Tibial nerve (tissue), 4 donors: ENCODE measurements at regions not wholly inside any gene's neighbourhood (a gene's known extent, or its start where the extent isn't known, plus 50 kb on each side); places are given as distances from the start of the nearest gene placed in this dataset.

Experiments used
- EP300 ChIP-seq, 2 donors: sonication (generic); formaldehyde crosslinking; IDR thresholded peaks; one replicate each; pipeline ENCODE4 v1.6.1; 2017; ENCODE audit warnings: antibody characterized with exemption in 2 of 2, mild to moderate bottlenecking in 1 of 2
- POLR2A ChIP-seq, 2 donors: fragments of 450-650 bp; IDR thresholded peaks; one replicate each; pipeline ENCODE4 v1.6.1; 2017; ENCODE audit warnings: antibody characterized with exemption in 2 of 2, mild to moderate bottlenecking in 2 of 2, moderate library complexity in 2 of 2
- TF ChIP-seq, protein P1 (sequence below), 5 experiments: fragments of 200-600 bp in 3 of 5; fragments of 450-650 bp in 2 of 5; sonication (generic) in 3 of 5; IDR thresholded peaks; one replicate each; pipeline ENCODE4 v1.5.1; 2016 to 2019; ENCODE audit warnings: antibody characterized with exemption in 5 of 5, mild to moderate bottlenecking in 3 of 5, moderate library complexity in 2 of 5

DNA sequence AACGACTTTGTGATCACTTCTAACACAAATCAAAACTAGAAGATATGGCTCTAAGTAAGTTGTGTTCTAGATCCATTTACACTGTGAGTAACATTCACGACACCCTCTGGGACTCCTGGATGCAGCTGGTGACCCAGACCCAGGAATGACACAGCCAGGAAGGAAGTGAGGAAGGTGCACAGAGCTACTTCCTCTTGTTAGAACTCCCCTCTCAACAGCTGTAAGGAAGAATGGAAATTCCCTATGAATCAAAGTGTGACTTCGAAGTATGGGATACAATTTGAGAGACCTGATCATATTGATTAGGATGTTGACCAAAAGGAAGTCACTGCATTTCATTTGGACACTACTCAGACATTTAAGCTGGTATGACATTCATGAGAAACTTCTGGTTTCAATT lies 185.3 kb downstream of the NRIP1 start:
- TF ChIP-seq, protein P1, sequence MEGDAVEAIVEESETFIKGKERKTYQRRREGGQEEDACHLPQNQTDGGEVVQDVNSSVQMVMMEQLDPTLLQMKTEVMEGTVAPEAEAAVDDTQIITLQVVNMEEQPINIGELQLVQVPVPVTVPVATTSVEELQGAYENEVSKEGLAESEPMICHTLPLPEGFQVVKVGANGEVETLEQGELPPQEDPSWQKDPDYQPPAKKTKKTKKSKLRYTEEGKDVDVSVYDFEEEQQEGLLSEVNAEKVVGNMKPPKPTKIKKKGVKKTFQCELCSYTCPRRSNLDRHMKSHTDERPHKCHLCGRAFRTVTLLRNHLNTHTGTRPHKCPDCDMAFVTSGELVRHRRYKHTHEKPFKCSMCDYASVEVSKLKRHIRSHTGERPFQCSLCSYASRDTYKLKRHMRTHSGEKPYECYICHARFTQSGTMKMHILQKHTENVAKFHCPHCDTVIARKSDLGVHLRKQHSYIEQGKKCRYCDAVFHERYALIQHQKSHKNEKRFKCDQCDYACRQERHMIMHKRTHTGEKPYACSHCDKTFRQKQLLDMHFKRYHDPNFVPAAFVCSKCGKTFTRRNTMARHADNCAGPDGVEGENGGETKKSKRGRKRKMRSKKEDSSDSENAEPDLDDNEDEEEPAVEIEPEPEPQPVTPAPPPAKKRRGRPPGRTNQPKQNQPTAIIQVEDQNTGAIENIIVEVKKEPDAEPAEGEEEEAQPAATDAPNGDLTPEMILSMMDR (IDR thresholded peaks at IDR 0.05): no peak
- TF ChIP-seq POLR2A (IDR thresholded peaks at IDR 0.05): no peak
- TF ChIP-seq EP300 (IDR thresholded peaks at IDR 0.05): no peak
